ENCODE measurements at regions not wholly inside any gene's neighbourhood (a gene's known extent, or its start where the extent isn't known, plus 50 kb on each side); places are given as distances from the start of the nearest gene placed in this dataset.

DNA sequence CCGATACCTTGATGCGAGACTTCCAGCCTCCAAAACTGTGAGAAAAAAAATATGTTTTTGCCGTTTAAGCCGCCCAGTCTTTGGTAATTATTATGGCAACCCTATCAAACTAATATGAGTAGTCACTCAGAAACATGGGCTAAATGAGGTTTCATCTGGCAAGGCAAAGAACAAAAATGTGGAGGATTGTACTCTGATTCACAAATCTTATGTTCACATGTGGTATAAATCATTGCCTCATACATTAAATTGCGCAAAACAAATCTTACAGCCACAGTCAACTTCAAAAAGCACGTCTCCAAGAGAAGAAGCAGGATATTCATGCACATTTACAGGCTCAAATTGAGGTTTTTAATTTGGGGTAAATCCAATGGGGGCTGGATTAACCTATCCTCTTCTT lies 1435.4 kb upstream of the LRRTM1 start:
- no peak for TF ChIP-seq EZH2 (IDR thresholded peaks at IDR 0.05; ENCODE audit: insufficient read depth, poor library complexity, severe bottlenecking)
- no peak for TF ChIP-seq EZH2phosphoT487 (IDR thresholded peaks at IDR 0.05; ENCODE audit: insufficient read depth, low read depth)

All from GM23248 (cell line).